AG09309 (cell line): ENCODE measurements at regions not wholly inside any gene's neighbourhood (a gene's known extent, or its start where the extent isn't known, plus 50 kb on each side); places are given as distances from the start of the nearest gene placed in this dataset.

Experiments used
- DNase-seq: peaks from one replicate; pipeline ENCODE4 v3.0.0-alpha.2; 2010; ENCODE audit warnings: low read depth
- H3K4me3 ChIP-seq: 2 replicates; pipeline ENCODE4 v1.5.1; 2011; ENCODE audit warnings: mild to moderate bottlenecking, low read depth, low read length, moderate library complexity; ENCODE audit not compliant: control insufficient read depth
- TF ChIP-seq, protein P1 (sequence below): IDR thresholded peaks from 2 replicates; pipeline ENCODE4 v1.5.1; 2011; ENCODE audit warnings: mild to moderate bottlenecking, low read depth, low read length, inconsistent platforms; ENCODE audit not compliant: insufficient read depth, control insufficient read depth; ENCODE audit errors: missing control alignments

DNA sequence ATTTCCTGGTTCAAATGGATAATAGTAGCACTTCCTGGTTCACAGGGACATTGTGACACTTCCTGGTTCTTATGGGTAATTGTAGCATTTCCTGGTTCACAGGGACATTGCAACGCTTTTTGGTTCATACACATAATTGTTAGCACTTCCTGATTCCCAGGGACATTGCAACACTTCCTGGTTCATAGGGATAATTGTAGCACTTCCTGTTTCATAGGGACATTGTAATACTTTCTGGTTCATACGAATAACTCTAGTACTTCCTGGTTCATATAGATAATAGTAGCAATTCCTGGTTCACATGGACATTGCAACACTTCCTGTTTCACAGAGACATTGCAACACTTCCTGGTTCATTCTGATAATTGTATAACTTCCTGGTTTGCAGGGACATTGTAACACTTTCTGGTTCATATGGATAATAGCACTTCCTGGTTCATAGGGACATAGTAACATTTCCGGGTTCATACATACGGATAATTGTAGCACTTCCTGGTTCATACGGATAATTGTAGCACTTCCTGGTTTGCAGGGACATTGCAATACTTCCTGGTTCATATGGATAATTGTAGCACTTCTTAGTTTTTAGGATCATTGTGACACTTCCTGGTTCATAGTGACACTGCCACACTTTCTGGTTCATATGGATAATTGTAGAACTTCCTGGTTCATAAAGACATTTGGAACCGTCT is 61.6 kb upstream of the CD99 start:
- DNase-seq, result no peak
- no peak overlapping the region for H3K4me3 ChIP-seq
- TF ChIP-seq, protein P1, sequence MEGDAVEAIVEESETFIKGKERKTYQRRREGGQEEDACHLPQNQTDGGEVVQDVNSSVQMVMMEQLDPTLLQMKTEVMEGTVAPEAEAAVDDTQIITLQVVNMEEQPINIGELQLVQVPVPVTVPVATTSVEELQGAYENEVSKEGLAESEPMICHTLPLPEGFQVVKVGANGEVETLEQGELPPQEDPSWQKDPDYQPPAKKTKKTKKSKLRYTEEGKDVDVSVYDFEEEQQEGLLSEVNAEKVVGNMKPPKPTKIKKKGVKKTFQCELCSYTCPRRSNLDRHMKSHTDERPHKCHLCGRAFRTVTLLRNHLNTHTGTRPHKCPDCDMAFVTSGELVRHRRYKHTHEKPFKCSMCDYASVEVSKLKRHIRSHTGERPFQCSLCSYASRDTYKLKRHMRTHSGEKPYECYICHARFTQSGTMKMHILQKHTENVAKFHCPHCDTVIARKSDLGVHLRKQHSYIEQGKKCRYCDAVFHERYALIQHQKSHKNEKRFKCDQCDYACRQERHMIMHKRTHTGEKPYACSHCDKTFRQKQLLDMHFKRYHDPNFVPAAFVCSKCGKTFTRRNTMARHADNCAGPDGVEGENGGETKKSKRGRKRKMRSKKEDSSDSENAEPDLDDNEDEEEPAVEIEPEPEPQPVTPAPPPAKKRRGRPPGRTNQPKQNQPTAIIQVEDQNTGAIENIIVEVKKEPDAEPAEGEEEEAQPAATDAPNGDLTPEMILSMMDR, result no peak

DNA sequence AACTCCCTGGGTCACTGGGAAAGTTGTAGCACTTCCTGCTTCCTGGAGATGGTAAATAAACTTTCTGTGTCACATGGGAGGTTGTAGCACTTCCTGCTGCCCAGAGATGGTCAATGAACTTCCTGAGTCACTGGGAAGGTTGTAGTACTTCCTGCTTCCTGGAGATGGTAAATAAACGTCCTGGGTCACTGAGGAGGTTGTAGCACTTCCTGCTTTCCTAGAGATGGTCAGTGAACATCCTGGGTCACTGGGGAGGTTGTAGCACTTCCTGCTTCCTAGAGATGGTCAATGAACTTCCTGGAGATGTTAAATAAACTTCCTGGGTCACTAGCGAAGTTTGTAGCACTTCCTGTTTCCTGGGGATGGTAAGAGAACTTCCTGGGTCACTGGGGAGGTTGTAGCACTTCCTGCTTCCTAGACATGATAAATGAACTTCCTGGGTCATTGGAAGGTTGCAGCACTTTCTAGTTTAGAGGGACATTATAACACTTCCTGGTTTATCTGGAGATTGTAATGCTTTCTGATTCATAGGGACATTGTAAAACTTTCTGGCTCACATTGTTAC is 62.3 kb upstream of the CD99 start:
- no peak overlapping the region for H3K4me3 ChIP-seq
- DNase-seq, result no peak
- TF ChIP-seq, protein P1, result no peak

DNA sequence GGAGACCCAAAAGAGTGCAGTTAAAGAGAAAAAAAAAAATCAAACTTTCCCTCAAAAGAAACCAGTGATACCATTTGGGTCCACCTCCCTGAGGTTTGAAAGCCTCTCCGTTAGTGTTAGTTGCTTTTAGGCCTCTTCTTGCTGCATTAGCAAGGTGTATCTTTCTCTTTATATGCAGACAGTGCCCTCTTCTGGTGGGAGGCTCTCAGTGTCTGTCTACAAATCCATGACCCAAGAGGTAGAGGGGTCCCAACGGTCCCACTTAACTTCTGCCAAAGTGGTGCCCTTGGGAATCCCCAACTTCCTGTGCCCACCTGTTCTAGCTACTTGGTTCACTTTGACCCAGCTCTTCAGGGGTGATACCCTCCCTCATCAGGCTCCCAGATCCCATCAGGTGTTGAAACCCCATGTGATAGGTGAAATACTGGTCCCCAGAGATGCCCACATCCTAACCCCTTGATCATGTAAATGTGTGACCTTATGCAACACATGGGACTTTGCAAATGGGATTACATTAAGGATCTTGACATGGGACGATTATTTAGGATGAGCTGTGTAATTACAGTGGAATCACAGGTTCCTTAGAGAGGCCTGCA is 63.7 kb upstream of the CD99 start:
- no peak overlapping the region for H3K4me3 ChIP-seq
- DNase-seq, result no peak
- TF ChIP-seq, protein P1, result peak; percentile 58

DNA sequence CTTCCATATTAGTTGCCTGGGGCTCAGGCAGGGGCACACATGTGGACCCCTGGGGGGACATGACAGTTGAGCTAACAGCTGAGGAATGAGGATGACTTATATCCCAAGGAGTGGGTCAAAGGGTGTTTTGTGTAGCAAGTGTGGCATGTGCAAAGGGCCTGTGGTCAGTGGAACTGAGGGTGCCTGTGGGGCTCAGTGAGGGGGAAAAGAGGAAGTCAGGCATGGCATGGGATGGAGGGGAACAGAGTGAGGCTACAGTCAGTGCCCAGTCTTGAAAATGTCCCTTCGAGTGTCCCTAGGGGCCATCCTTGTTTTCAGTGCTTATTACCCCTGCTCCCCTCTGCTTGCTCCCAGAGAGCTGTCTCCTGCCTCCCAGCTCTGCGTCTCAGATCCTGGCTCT is 64.3 kb upstream of the CD99 start:
- DNase-seq, result no peak
- TF ChIP-seq, protein P1, result no peak
- H3K4me3 ChIP-seq, result no peak overlapping the region

DNA sequence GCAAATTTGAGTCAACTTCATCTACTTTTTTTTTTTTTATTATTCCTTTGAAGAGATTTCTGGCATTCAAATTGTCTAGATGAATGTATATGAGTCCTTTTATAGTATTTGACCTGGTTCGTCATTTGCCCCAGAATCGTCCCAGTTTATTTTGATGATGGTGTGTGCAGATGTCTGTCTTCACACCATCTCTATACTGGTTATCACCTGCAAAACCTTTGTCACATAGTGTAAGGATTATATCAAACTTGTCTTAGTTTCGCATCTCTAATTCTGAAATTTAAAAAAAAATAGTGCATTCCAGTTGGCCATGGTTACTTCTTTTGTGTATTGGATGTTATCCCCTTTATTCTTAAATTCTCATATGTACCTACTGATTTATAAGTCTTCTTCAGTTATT is 70.5 kb upstream of the CD99 start:
- H3K4me3 ChIP-seq, result no peak overlapping the region
- no peak for DNase-seq
- TF ChIP-seq, protein P1, result no peak

DNA sequence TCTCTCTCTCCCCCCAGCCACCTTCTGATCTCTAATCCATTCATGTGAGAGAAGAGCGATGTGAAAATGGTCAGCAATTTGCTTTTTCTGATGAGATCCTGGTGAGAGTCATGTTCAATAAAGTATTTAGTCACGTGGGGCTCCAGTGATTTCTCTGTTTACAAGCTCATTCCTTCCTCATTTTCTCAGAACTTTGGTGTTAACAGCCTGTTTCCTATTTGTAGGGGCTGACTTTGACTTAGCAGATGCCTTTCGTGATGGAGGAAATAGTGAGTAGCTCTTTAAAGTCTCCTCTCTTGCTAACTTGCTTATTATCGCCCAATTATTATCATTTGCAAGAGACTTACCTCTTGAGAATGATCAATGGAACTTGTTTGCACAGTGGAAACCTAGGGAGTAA is 72.6 kb upstream of the CD99 start:
- DNase-seq, result no peak
- H3K4me3 ChIP-seq, result no peak overlapping the region
- TF ChIP-seq, protein P1, result no peak

DNA sequence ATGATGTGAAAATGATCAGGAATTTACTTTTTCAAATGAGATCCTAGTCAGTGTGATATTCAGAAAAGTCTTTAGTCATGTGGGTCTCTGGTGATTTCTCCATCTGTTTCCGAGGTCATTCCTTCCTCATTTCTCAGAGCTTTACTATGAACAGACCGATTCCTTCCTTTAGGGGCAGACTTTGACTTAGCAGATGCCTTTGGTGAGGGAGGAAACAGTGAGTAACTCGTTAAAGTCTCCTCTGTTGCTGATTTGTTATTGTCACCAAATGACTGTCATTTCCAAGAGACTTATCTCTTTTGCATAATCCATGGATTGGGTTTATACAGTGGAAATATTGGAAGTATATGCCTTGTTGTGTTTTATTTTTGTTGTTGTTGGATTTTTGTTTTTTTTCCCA is 76.2 kb upstream of the CD99 start:
- no peak overlapping the region for H3K4me3 ChIP-seq
- TF ChIP-seq, protein P1, result peak; percentile 65
- DNase-seq, result peak; percentile 73
